ENCODE measurements at regions not wholly inside any gene's neighbourhood (a gene's known extent, or its start where the extent isn't known, plus 50 kb on each side); places are given as distances from the start of the nearest gene placed in this dataset.

DNA sequence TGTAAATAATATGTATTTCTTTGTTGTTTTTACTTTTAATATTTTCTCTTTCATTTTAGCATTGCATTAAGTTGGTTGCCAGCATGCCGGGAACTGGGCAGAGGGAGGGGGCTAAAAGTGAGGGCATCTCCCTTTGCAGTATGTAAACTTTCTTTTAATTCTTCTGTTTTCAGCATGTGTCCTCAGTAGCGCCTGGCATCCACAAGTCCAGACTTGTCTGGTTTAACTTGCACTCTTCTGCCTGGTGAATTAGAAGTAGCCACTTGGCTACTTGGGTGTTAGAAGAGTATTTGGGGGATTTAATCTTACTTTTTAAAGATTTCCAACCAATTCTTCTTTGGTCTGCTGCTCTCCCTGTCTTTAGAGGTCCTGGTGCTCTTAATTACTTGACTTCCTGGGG, 117.2 kb upstream of the SCAF11 start:
- whole genome bisulfite sequencing (ENCODE audit: low lambda C conversion rate), result 33% methylated on average over 2 of the region's 2 CpGs
- no peaks in the 10 kb centered on the region for H4K20me1 ChIP-seq (ENCODE audit: insufficient read depth)
- no peaks in the 10 kb centered on the region for H3K27me3 ChIP-seq (ENCODE audit: insufficient read depth)
- H3K36me3 ChIP-seq (replicated peaks in 1 of 2; ENCODE audit: control insufficient read depth in 1 of 2, insufficient read depth in 2 of 2, low read length in 1 of 2), result no peaks in the 10 kb centered on the region
- peaks cover 0 to 6% of the 10 kb centered on the region in 2 experiments; a peak in 1 of 4 replicates for H3K4me1 ChIP-seq (ENCODE audit: control insufficient read depth in 1 of 2, insufficient read depth in 2 of 2, low read depth in 1 of 2, low read length in 1 of 2)
- H3K9me3 ChIP-seq, result peaks cover 4% of the 10 kb centered on the region
- TF ChIP-seq, protein P1, sequence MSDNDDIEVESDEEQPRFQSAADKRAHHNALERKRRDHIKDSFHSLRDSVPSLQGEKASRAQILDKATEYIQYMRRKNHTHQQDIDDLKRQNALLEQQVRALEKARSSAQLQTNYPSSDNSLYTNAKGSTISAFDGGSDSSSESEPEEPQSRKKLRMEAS (IDR thresholded peaks at IDR 0.05; ENCODE audit: low read depth), result no peak
- no peak for TF ChIP-seq FOXJ3 (CRISPR knock-in tag; IDR thresholded peaks at IDR 0.05)
- no peak for TF ChIP-seq POLR2AphosphoS5 (IDR thresholded peaks at IDR 0.05; ENCODE audit: low read depth, low read length)
- TF ChIP-seq FOSL2 (IDR thresholded peaks at IDR 0.05; ENCODE audit: borderline replicate concordance, low read depth), result no peak
- TF ChIP-seq TAF1 (IDR thresholded peaks at IDR 0.05; ENCODE audit: borderline replicate concordance, low read depth, low read length), result no peak
- TF ChIP-seq NRF1 (IDR thresholded peaks at IDR 0.05; ENCODE audit: low read depth, low read length), result no peak
- TF ChIP-seq, protein P2, sequence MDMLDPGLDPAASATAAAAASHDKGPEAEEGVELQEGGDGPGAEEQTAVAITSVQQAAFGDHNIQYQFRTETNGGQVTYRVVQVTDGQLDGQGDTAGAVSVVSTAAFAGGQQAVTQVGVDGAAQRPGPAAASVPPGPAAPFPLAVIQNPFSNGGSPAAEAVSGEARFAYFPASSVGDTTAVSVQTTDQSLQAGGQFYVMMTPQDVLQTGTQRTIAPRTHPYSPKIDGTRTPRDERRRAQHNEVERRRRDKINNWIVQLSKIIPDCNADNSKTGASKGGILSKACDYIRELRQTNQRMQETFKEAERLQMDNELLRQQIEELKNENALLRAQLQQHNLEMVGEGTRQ (IDR thresholded peaks at IDR 0.05; ENCODE audit: borderline replicate concordance, low read depth, low read length), result no peak
- TF ChIP-seq, protein P3, sequence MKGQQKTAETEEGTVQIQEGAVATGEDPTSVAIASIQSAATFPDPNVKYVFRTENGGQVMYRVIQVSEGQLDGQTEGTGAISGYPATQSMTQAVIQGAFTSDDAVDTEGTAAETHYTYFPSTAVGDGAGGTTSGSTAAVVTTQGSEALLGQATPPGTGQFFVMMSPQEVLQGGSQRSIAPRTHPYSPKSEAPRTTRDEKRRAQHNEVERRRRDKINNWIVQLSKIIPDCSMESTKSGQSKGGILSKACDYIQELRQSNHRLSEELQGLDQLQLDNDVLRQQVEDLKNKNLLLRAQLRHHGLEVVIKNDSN (IDR thresholded peaks at IDR 0.05; ENCODE audit: borderline replicate concordance, low read depth), result no peak
- TF ChIP-seq RXRA (IDR thresholded peaks at IDR 0.05; ENCODE audit: borderline replicate concordance, low read depth), result no peak
- no peak for TF ChIP-seq GABPA (IDR thresholded peaks at IDR 0.05; ENCODE audit: low read depth)
- TF ChIP-seq ELF1 (IDR thresholded peaks at IDR 0.05), result no peak
- no peak for TF ChIP-seq MXI1 (IDR thresholded peaks at IDR 0.05; ENCODE audit: low read depth, low read length)
- TF ChIP-seq EP300 (IDR thresholded peaks at IDR 0.05; ENCODE audit: borderline replicate concordance in 1 of 2, low read depth in 1 of 2, low read length in 1 of 2), result no peak
- no peak for TF ChIP-seq TCF12 (IDR thresholded peaks at IDR 0.05)
- no peaks in the 10 kb centered on the region for H3K79me2 ChIP-seq (ENCODE audit: insufficient read depth)
- no peak for DNase-seq
- no peak overlapping the region for H3K27ac ChIP-seq (ENCODE audit: low read depth in 2 of 2, low read length in 1 of 2)
- ChIA-PET CTCF (interaction anchor here (5.0 kb wide), 1 partner anchor 17 kb away, joined by 33 read pairs; no protein-coding TSS in a partner anchor), POLR2A (no interaction called here)
- H3F3A ChIP-seq (replicated peaks; ENCODE audit: insufficient read depth), result no peaks in the 10 kb centered on the region
- H3K9me2 ChIP-seq, result no peaks in the 10 kb centered on the region
- H3K9ac ChIP-seq, result no peak overlapping the region
- H2AFZ ChIP-seq (ENCODE audit: low read depth), result peak overlapping the region; percentile 73; the same call in 1 of the 2 replicates
- H3K4me2 ChIP-seq, result no peak overlapping the region
- H3K4me3 ChIP-seq (ENCODE audit: low read depth in 2 of 2, low read length in 1 of 2), result no peak overlapping the region

DNA sequence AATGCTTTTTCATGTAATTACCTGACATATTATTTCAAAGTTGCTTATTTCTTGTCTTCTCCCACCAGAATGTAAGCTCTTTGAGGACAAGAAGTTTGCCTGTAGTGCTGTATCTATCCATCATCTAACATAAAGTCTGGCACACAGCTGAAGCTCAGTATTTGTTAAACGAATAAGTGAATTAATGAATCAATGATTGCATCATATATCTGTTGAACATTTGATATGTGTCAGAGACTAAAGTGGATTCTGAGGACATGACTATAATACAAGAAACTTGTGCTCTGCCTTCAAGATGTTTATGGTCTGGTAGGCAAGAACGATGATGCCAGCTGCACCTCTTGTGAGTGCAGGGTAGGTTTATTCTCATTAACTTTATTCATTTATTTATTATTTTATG, 115.4 kb upstream of the SCAF11 start:
- Histone ChIP-seq H3K27ac (ENCODE audit: low read depth in 2 of 2, low read length in 1 of 2) (no peak overlapping the region), H3K4me2 (no peak overlapping the region), H3K79me2 (ENCODE audit: insufficient read depth) (no peaks in the 10 kb centered on the region), H2AFZ (ENCODE audit: low read depth) (no peak overlapping the region), H3K36me3 (replicated peaks in 1 of 2; ENCODE audit: control insufficient read depth in 1 of 2, insufficient read depth in 2 of 2, low read length in 1 of 2) (no peaks in the 10 kb centered on the region), H4K20me1 (ENCODE audit: insufficient read depth) (no peaks in the 10 kb centered on the region), H3K9me2 (no peaks in the 10 kb centered on the region), H3K9me3 (no peaks in the 10 kb centered on the region), H3K4me1 (ENCODE audit: control insufficient read depth in 1 of 2, insufficient read depth in 2 of 2, low read depth in 1 of 2, low read length in 1 of 2) (peaks cover 0 to 6% of the 10 kb centered on the region in 2 experiments; a peak in 1 of 4 replicates), H3F3A (replicated peaks; ENCODE audit: insufficient read depth) (no peaks in the 10 kb centered on the region), H3K4me3 (ENCODE audit: low read depth in 2 of 2, low read length in 1 of 2) (no peak overlapping the region), H3K9ac (no peak overlapping the region), H3K27me3 (ENCODE audit: insufficient read depth) (no peaks in the 10 kb centered on the region)
- CTCF ChIA-PET, result interaction anchor here (2.2 kb wide), 1 partner anchor 19 kb away, joined by 9 read pairs; no protein-coding TSS in a partner anchor
- 26% methylated on average over 2 of the region's 2 CpGs for WGBS (ENCODE audit: low lambda C conversion rate)
- POLR2A ChIA-PET, result no interaction called here
- DNase-seq, result no peak
- TF ChIP-seq GABPA (IDR thresholded peaks at IDR 0.05; ENCODE audit: low read depth) (no peak), ELF1 (IDR thresholded peaks at IDR 0.05) (no peak), YY1 (IDR thresholded peaks at IDR 0.05; ENCODE audit: low read depth) (no peak), MEF2A (IDR thresholded peaks at IDR 0.05; ENCODE audit: borderline replicate concordance, low read depth) (no peak), NRF1 (IDR thresholded peaks at IDR 0.05; ENCODE audit: low read depth, low read length) (no peak), FOXJ3 (CRISPR knock-in tag; IDR thresholded peaks at IDR 0.05) (no peak), TAF1 (IDR thresholded peaks at IDR 0.05; ENCODE audit: borderline replicate concordance, low read depth, low read length) (no peak), GATA2 (CRISPR knock-in tag; IDR thresholded peaks at IDR 0.05) (no peak), TEAD4 (IDR thresholded peaks at IDR 0.05; ENCODE audit: borderline replicate concordance, insufficient read depth) (no peak), SIN3A (IDR thresholded peaks at IDR 0.05; ENCODE audit: borderline replicate concordance, low read depth, low read length) (no peak), TCF12 (IDR thresholded peaks at IDR 0.05) (no peak)
- TF ChIP-seq, protein P4, sequence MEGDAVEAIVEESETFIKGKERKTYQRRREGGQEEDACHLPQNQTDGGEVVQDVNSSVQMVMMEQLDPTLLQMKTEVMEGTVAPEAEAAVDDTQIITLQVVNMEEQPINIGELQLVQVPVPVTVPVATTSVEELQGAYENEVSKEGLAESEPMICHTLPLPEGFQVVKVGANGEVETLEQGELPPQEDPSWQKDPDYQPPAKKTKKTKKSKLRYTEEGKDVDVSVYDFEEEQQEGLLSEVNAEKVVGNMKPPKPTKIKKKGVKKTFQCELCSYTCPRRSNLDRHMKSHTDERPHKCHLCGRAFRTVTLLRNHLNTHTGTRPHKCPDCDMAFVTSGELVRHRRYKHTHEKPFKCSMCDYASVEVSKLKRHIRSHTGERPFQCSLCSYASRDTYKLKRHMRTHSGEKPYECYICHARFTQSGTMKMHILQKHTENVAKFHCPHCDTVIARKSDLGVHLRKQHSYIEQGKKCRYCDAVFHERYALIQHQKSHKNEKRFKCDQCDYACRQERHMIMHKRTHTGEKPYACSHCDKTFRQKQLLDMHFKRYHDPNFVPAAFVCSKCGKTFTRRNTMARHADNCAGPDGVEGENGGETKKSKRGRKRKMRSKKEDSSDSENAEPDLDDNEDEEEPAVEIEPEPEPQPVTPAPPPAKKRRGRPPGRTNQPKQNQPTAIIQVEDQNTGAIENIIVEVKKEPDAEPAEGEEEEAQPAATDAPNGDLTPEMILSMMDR (IDR thresholded peaks at IDR 0.05), result no peak
- TF ChIP-seq, protein P3 (IDR thresholded peaks at IDR 0.05; ENCODE audit: borderline replicate concordance, low read depth), result no peak
- TF ChIP-seq, protein P5, sequence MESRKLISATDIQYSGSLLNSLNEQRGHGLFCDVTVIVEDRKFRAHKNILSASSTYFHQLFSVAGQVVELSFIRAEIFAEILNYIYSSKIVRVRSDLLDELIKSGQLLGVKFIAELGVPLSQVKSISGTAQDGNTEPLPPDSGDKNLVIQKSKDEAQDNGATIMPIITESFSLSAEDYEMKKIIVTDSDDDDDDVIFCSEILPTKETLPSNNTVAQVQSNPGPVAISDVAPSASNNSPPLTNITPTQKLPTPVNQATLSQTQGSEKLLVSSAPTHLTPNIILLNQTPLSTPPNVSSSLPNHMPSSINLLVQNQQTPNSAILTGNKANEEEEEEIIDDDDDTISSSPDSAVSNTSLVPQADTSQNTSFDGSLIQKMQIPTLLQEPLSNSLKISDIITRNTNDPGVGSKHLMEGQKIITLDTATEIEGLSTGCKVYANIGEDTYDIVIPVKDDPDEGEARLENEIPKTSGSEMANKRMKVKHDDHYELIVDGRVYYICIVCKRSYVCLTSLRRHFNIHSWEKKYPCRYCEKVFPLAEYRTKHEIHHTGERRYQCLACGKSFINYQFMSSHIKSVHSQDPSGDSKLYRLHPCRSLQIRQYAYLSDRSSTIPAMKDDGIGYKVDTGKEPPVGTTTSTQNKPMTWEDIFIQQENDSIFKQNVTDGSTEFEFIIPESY (IDR thresholded peaks at IDR 0.05; ENCODE audit: borderline replicate concordance, low read depth), result no peak

Data from SK-N-SH (cell line).